H9 (cell line): ENCODE measurements at regions not wholly inside any gene's neighbourhood (a gene's known extent, or its start where the extent isn't known, plus 50 kb on each side); places are given as distances from the start of the nearest gene placed in this dataset.

ENCODE experiments used
- DNase-seq: peaks from one replicate; pipeline ENCODE4 v3.0.0-alpha.2; 2017
- H2AFZ ChIP-seq: one replicate; pipeline ENCODE4 v1.6.1; 2013; ENCODE audit warnings: mild to moderate bottlenecking, low read length, control low read depth, moderate library complexity
- H2AK5ac ChIP-seq: 2 replicates; pipeline ENCODE4 v1.6.1; 2013; ENCODE audit warnings: low read length, control low read depth, mixed read lengths; ENCODE audit not compliant: insufficient read length
- H2BK120ac ChIP-seq: one replicate; pipeline ENCODE4 v1.6.1; 2013; ENCODE audit warnings: low read depth, mild to moderate bottlenecking, low read length, control low read depth, inconsistent platforms; ENCODE audit not compliant: poor library complexity, severe bottlenecking
- H2BK12ac ChIP-seq: 2 replicates; pipeline ENCODE4 v1.6.1; 2013; ENCODE audit warnings: low read length, control low read depth, mixed read lengths, low read depth; ENCODE audit not compliant: insufficient read length
- H2BK15ac ChIP-seq: 2 replicates; pipeline ENCODE4 v1.6.1; 2013; ENCODE audit warnings: low read depth, low read length, control low read depth
- H2BK20ac ChIP-seq: one replicate; pipeline ENCODE4 v1.6.1; 2013; ENCODE audit warnings: low read depth, mild to moderate bottlenecking, low read length, control low read depth, inconsistent platforms; ENCODE audit not compliant: poor library complexity, severe bottlenecking
- H2BK5ac ChIP-seq: 2 replicates; pipeline ENCODE4 v1.6.1; 2013; ENCODE audit warnings: low read length, control low read depth, mixed read lengths; ENCODE audit not compliant: insufficient read length
- H3K14ac ChIP-seq: 2 replicates; pipeline ENCODE4 v1.6.1; 2013; ENCODE audit warnings: low read length, control low read depth; ENCODE audit not compliant: insufficient read depth
- H3K18ac ChIP-seq: 2 replicates; pipeline ENCODE4 v1.6.1; 2013; ENCODE audit warnings: low read depth, mild to moderate bottlenecking, mixed read lengths, low read length, control low read depth; ENCODE audit not compliant: insufficient read length
- H3K23ac ChIP-seq: 2 replicates; pipeline ENCODE4 v1.6.1; 2013; ENCODE audit warnings: low read length, control low read depth, mixed read lengths, low read depth; ENCODE audit not compliant: insufficient read length
- H3K23me2 ChIP-seq: 2 replicates; pipeline ENCODE4 v1.6.1; 2013; ENCODE audit warnings: low read depth, mild to moderate bottlenecking, mixed read lengths, low read length, control low read depth; ENCODE audit not compliant: insufficient read length, poor library complexity, severe bottlenecking
- H3K27ac ChIP-seq: 2 replicates; pipeline ENCODE4 v1.5.1; 2013; ENCODE audit warnings: low read length, control low read depth, mixed read lengths, low read depth; ENCODE audit not compliant: insufficient read length
- H3K27me3 ChIP-seq: 2 replicates; pipeline ENCODE4 v1.6.1; 2013; ENCODE audit warnings: low read length, control low read depth, inconsistent platforms; ENCODE audit not compliant: insufficient read depth
- H3K4ac ChIP-seq: 2 replicates; pipeline ENCODE4 v1.6.1; 2013; ENCODE audit warnings: low read depth, mild to moderate bottlenecking, control low read depth, inconsistent platforms, low read length, moderate library complexity
- H3K4me1 ChIP-seq: 2 replicates; pipeline ENCODE4 v1.6.1; 2013; ENCODE audit warnings: low read length, control low read depth, inconsistent platforms; ENCODE audit not compliant: insufficient read depth
- H3K4me2 ChIP-seq: 2 replicates; pipeline ENCODE4 v1.6.1; 2013; ENCODE audit warnings: low read length, control low read depth, mixed read lengths; ENCODE audit not compliant: insufficient read length, insufficient read depth
- H3K56ac ChIP-seq: 2 replicates; pipeline ENCODE4 v1.6.1; 2013; ENCODE audit warnings: low read depth, mild to moderate bottlenecking, mixed read lengths, low read length, control low read depth; ENCODE audit not compliant: insufficient read length
- H3K79me1 ChIP-seq: 2 replicates; pipeline ENCODE4 v1.6.1; 2013; ENCODE audit warnings: low read depth, mild to moderate bottlenecking, moderate library complexity, low read length, control low read depth, inconsistent platforms; ENCODE audit not compliant: insufficient read depth, poor library complexity, severe bottlenecking
- H3K79me2 ChIP-seq: 2 replicates; pipeline ENCODE4 v1.6.1; 2013; ENCODE audit warnings: low read length, control low read depth, inconsistent platforms; ENCODE audit not compliant: insufficient read depth
- H3K9ac ChIP-seq: 2 replicates; pipeline ENCODE4 v1.6.1; 2013; ENCODE audit warnings: low read length, control low read depth, mixed read lengths; ENCODE audit not compliant: insufficient read length; ENCODE audit errors: extremely low read depth
- H3K9me3 ChIP-seq: one replicate; pipeline ENCODE4 v1.6.1; 2013; ENCODE audit warnings: low read depth, low read length, inconsistent platforms; ENCODE audit not compliant: control insufficient read depth
- H3T11ph ChIP-seq: one replicate; pipeline ENCODE4 v1.6.1; 2013; ENCODE audit warnings: mild to moderate bottlenecking, low read length, control low read depth, inconsistent platforms
- H4K20me1 ChIP-seq: one replicate; pipeline ENCODE4 v1.6.1; 2013; ENCODE audit not compliant: control insufficient read depth, insufficient read length, insufficient read depth
- H4K5ac ChIP-seq: 2 replicates; pipeline ENCODE4 v1.6.1; 2013; ENCODE audit warnings: low read depth, mild to moderate bottlenecking, mixed read lengths, low read length, control low read depth; ENCODE audit not compliant: insufficient read length
- H4K8ac ChIP-seq: replicated peaks from 2 replicates; pipeline ENCODE4 v1.6.1; 2013; ENCODE audit warnings: low read length, control low read depth, mixed read lengths, low read depth; ENCODE audit not compliant: insufficient read length
- H4K91ac ChIP-seq: 2 replicates; pipeline ENCODE4 v1.6.1; 2013; ENCODE audit warnings: low read depth, mild to moderate bottlenecking, moderate library complexity, mixed read lengths, low read length, control low read depth; ENCODE audit not compliant: insufficient read length
- H3K27ac Mint-ChIP-seq, 3 experiments: 2 replicates in 2 of 3; 3 replicates in 1 of 3; pipeline ENCODE4 v1.8.0; 2020 to 2021; ENCODE audit warnings: mixed read lengths in 3 of 3, mild to moderate bottlenecking in 1 of 3, moderate library complexity in 1 of 3
- H3K27me3 Mint-ChIP-seq: 2 replicates; pipeline ENCODE4 v1.8.0; 2021; ENCODE audit warnings: low read depth, mild to moderate bottlenecking, moderate library complexity, mixed read lengths
- H3K36me3 Mint-ChIP-seq, 3 experiments: 2 replicates in 2 of 3; 3 replicates in 1 of 3; pipeline ENCODE4 v1.8.0; 2020 to 2021; ENCODE audit warnings: low read depth in 3 of 3, mixed read lengths in 3 of 3; ENCODE audit not compliant: insufficient read depth in 1 of 3
- H3K4me1 Mint-ChIP-seq, 2 experiments: 2 replicates each; pipeline ENCODE4 v1.8.0; 2020; ENCODE audit warnings: mixed read lengths in 2 of 2
- H3K4me3 Mint-ChIP-seq, 2 experiments: 2 replicates in 1 of 2; 3 replicates in 1 of 2; pipeline ENCODE4 v1.8.0; 2020 to 2021; ENCODE audit warnings: mild to moderate bottlenecking in 2 of 2, mixed read lengths in 2 of 2, moderate library complexity in 1 of 2
- H3K9me3 Mint-ChIP-seq, 2 experiments: 2 replicates in 1 of 2; 3 replicates in 1 of 2; pipeline ENCODE4 v1.8.0; 2020; ENCODE audit warnings: mild to moderate bottlenecking in 2 of 2, mixed read lengths in 2 of 2, moderate library complexity in 1 of 2
- CTCF ChIP-seq: fragments of 200-600 bp; sonication (generic); conservative IDR thresholded peaks from 3 replicates; pipeline ENCODE4 v1.8.0; 2021; ENCODE audit warnings: antibody characterized with exemption, mild to moderate bottlenecking

GRCh38 chr2:123098619-123099018 is 926.5 kb upstream of the CNTNAP5 start:
- Histone ChIP-seq H3K27me3 (no peaks in the 10 kb centered on the region), H3K9me3 (no peaks in the 10 kb centered on the region), H4K20me1 (no peaks in the 10 kb centered on the region), H3K23ac (no peak overlapping the region), H3K14ac (no peak overlapping the region), H3K56ac (no peak overlapping the region), H2AK5ac (no peak overlapping the region), H2BK120ac (no peak overlapping the region), H2BK5ac (no peak overlapping the region), H3K79me1 (no peaks in the 10 kb centered on the region), H4K91ac (no peak overlapping the region), H3K79me2 (no peaks in the 10 kb centered on the region), H3K4me2 (no peak overlapping the region), H2AFZ (no peak overlapping the region), H2BK15ac (no peak overlapping the region), H3K4me1 (no peaks in the 10 kb centered on the region), H3K4ac (no peak overlapping the region), H2BK20ac (no peak overlapping the region), H3K27ac (no peak overlapping the region), H3T11ph (no peak overlapping the region), H4K5ac (no peak overlapping the region), H4K8ac (no peak overlapping the region), H3K9ac (no peak overlapping the region), H2BK12ac (no peak overlapping the region), H3K23me2 (no peaks in the 10 kb centered on the region), H3K18ac (no peak overlapping the region)
- Mint-ChIP-seq H3K27ac (no peak overlapping the region), H3K27me3 (no peaks in the 10 kb centered on the region), H3K9me3 (no peaks in the 10 kb centered on the region), H3K36me3 (no peaks in the 10 kb centered on the region), H3K4me3 (no peak overlapping the region), H3K4me1 (peaks cover 2 to 9% of the 10 kb centered on the region in 2 experiments; a peak in 3 of 4 replicates)
- TF ChIP-seq CTCF: no peak
- DNase-seq: no peak
